GM20000 (cell line): ENCODE measurements at regions not wholly inside any gene's neighbourhood (a gene's known extent, or its start where the extent isn't known, plus 50 kb on each side); places are given as distances from the start of the nearest gene placed in this dataset.

Experiments
- DNase-seq: peaks from one replicate; pipeline ENCODE4 v3.0.0; 2012; ENCODE audit warnings: low spot score
- TF ChIP-seq, protein P1 (sequence below): IDR thresholded peaks from 2 replicates; pipeline ENCODE4 v1.5.1; 2012; ENCODE audit warnings: mild to moderate bottlenecking, control low read depth; ENCODE audit errors: extremely low read depth, missing control alignments

GRCh38 chr9:13716601-13717321 is 437.3 kb upstream of the MPDZ start:
- no peak for DNase-seq
- TF ChIP-seq, protein P1, sequence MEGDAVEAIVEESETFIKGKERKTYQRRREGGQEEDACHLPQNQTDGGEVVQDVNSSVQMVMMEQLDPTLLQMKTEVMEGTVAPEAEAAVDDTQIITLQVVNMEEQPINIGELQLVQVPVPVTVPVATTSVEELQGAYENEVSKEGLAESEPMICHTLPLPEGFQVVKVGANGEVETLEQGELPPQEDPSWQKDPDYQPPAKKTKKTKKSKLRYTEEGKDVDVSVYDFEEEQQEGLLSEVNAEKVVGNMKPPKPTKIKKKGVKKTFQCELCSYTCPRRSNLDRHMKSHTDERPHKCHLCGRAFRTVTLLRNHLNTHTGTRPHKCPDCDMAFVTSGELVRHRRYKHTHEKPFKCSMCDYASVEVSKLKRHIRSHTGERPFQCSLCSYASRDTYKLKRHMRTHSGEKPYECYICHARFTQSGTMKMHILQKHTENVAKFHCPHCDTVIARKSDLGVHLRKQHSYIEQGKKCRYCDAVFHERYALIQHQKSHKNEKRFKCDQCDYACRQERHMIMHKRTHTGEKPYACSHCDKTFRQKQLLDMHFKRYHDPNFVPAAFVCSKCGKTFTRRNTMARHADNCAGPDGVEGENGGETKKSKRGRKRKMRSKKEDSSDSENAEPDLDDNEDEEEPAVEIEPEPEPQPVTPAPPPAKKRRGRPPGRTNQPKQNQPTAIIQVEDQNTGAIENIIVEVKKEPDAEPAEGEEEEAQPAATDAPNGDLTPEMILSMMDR = no peak

DNA sequence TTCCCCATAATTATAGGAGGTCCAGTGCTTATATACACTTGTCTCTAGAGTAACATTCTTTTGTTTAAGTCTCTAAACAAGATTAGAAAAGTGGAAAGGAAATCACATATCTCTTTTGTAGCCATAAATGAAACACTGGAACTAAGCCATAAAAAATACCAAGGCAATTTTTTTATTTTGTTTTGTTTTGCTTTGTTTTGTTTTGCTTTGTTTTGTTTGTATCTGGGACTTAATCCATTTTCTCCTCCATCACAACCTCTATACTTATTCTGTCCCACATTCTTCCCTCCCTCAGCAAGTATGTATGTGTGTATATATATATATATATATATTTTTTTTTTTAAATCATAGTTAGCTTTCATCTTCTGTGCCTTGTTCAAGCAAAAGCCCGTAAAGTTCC is 436.6 kb upstream of the MPDZ start:
- no peak for DNase-seq
- TF ChIP-seq, protein P1 = no peak

DNA sequence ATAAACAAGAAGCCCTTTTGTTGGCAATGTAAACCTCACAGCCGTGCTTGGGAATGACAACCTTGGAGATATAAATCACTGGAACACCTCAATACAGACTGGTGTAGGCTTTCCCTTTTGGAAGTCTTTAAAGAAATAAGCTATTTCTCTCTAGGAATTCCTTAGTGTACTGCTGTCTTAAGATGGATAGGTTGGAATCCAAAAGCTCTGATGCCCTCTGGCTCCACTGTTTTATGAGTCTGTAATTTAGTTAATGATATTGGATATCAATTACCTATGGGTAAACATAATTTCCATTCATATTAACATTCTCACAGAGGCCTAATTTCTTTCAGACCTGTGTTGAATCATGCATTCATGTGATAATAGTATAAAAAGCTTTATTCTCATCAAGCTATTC is 435.9 kb upstream of the MPDZ start:
- DNase-seq = no peak
- TF ChIP-seq, protein P1 = no peak

GRCh38 chr9:13707612-13708576 is 428.4 kb upstream of the MPDZ start:
- TF ChIP-seq, protein P1 = no peak
- DNase-seq = no peak

GRCh38 chr9:13705918-13706317 is 426.4 kb upstream of the MPDZ start:
- DNase-seq = no peak
- TF ChIP-seq, protein P1 = no peak

- TF ChIP-seq, protein P1 = no peak
- no peak for DNase-seq
These were observed 425.9 kb upstream of the MPDZ start for GRCh38 chr9:13705373-13705772.

- DNase-seq = no peak
- TF ChIP-seq, protein P1 = no peak
These were observed 411.1 kb upstream of the MPDZ start for GRCh38 chr9:13690595-13690994.
